Neural cell (in vitro differentiated cells): ENCODE measurements at regions not wholly inside any gene's neighbourhood (a gene's known extent, or its start where the extent isn't known, plus 50 kb on each side); places are given as distances from the start of the nearest gene placed in this dataset.

Experiments
- CTCF ChIP-seq: fragments of 450-650 bp; IDR thresholded peaks from 2 replicates; pipeline ENCODE4 v1.5.1; 2014; ENCODE audit warnings: antibody characterized with exemption, mild to moderate bottlenecking, moderate library complexity; ENCODE audit not compliant: poor library complexity, severe bottlenecking
- POLR2AphosphoS5 ChIP-seq: IDR thresholded peaks from 2 replicates; pipeline ENCODE4 v1.6.1; 2012

GRCh38 chr3:152193673-152194267 lies 75.0 kb upstream of the MBNL1 start:
- TF ChIP-seq CTCF (no peak), POLR2AphosphoS5 (no peak)
